HG03439 (cell line): ENCODE measurements at regions not wholly inside any gene's neighbourhood (a gene's known extent, or its start where the extent isn't known, plus 50 kb on each side); places are given as distances from the start of the nearest gene placed in this dataset.

Experiments
- ATAC-seq: cut with Tn5 transposase; IDR thresholded peaks from one replicate; pipeline ENCODE4 v1.9.1; 2021; ENCODE audit warnings: mild to moderate bottlenecking, moderate library complexity; ENCODE audit not compliant: unreplicated experiment

DNA sequence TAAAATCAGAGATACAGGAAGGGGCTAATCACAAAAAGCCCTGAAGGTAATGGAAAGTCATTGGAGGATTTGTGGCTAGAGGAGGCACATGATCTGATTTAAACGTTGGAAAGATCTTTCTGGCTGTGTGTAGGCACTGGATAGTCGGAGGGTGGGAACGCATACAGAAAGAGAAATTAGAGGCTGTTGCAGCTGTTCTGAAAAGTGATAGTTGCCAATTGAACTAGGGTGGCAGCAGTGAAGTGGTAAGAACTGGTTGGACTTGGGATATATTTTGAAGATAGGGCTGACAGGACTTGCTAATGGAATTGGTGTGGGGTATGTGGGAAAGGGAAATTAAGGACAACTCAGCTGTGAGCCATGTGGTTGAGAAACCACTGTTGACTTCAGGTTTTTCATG, 223.6 kb downstream of the OGFRL1 start:
- no peak for ATAC-seq

DNA sequence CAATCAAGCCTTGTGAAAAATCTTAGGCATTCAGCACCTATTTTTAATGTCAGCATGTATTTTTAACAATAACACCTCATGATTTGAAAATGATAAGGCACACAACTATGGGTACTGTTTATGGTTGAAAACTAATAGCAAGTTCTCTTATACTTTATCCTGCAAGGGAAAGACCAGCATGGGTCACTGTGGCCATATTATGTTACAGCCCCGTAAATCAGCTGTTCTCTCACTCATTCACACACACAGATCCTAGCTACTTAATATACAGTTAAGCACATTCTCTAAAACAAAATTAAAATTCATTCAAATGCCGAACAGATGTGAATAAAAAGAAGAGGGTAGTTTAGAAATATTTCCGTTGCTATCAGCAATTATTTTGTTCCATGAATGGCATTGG, 224.4 kb downstream of the OGFRL1 start:
- ATAC-seq: no peak

DNA sequence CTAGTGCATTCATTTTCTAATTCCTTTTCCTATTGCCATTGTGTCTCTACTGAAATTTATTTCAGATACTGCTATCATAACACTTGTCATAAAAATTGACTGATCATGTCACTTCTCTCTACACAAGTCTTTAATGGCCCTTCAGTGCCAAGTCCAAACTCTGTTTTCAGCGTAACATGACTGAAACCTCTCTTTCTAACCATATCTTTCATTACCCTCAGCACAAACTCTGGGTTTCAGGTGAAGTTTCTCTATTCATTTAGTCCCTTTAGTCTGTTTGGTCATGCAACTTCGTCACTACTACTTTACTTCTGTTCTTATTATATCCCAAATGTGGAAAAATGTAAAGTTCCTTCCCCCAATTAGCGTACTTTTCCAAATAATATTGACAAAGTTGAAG, 234.9 kb downstream of the OGFRL1 start:
- ATAC-seq: no peak

DNA sequence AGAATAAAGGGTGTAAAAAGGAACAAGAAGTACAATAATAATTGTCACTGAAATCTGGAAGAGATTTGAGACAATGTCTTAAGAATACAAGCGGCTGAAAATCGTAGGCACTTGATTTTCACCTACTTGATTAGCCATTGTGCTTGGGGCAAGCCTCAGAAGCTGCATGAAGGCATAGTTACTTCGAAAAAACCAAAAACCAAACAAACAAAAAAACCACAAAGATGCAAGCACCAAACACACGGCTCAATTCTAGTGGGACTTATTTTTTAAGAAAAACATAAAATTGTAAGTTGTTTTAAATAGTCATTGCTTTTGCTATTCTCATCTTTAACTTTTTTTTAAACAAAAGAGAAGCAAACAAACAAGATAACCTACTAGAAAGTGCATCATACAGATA, 235.6 kb downstream of the OGFRL1 start:
- no peak for ATAC-seq

DNA sequence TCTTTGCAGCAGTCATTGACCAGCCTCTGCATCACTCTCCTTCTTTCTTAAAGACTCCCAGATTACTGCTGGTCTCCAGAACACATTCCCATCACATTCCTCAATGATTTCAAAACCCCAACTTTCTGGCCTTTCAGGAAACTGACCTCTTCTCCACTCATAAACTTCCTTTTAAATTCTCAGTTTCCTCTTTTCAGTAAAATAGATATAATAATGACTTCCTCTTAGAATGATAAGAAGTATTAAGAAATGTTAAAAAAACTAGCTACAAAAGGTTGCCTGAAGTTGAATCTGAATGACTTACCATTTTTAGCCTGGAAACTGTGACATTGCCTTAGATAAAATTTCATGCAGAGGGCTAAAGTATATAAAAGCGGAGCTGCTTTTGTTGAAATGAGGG, 239.3 kb downstream of the OGFRL1 start:
- ATAC-seq: no peak

DNA sequence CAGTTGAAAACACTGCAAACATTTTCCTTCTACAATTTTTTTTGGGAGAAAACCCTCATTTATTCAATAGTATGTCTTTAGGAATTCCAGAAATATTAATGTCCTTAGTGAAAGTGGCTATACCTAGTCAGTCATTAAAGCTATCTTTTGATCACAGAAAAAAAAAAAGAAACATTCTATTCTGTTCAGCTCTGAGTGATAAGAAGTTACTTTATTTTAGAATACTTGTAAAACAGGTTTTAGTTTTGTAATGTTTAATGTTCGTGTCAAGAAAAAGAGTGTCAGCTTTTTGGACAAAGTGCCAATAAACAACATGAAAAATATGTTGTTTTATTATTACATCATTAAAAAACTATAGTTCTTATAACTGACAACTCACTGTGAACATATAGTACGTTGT, 240.4 kb downstream of the OGFRL1 start:
- ATAC-seq: no peak

DNA sequence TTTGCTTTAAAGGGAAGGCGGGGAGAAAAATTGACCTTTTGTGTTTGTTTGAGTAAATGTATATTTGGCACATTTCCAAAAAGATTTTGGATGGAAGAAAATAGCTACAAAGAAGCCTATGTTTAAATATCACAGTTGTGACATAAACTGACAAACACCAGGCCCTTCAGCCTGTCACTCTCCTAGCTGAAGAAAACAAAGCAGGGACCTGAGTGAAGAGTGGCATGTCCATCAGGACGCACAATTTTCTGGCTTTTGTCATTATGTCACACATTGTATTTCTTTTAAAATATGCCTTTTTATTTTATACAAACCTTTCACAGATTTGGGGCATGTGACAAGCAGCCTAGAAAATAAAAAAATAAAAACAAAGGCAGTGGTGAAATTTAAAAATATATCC, 241.2 kb downstream of the OGFRL1 start:
- no peak for ATAC-seq

DNA sequence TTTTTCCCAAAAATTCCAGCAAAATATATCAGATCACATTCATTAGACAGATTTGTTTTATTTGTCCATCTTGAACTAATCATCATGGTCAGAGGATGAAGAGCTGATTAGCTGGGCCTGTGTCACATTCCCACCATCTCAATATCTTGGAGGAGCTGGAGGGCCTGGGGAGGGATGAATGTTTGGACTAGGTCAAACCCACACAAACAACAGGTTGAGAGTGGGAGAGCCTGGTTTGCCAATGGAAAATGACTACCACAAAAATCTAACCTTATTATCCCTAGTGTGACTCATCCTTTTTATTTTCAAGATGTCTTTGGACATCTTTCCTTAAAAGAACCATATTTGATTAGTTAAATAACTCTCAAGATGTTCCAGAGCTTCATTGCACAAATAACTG, 242.4 kb downstream of the OGFRL1 start:
- ATAC-seq: no peak

DNA sequence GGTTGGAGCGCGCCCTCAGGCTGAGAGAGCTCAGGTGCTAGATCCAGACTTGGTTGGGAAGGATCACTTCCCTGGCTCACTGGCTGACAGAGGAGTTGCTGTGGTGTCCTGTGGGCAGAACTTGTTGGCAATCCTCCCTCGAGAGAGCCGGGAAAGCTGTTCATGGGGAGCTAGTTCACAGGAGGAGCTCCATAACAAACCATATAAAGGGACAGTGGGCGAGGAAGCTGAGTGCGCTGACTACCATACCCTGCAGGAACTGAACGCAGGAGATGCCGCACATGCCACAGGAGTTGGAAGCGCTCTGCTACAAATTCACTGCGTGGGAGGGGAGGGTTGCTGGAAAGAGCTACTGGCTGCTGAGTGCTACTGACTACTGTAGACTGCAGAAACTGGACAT, 243.2 kb downstream of the OGFRL1 start:
- ATAC-seq: no peak

DNA sequence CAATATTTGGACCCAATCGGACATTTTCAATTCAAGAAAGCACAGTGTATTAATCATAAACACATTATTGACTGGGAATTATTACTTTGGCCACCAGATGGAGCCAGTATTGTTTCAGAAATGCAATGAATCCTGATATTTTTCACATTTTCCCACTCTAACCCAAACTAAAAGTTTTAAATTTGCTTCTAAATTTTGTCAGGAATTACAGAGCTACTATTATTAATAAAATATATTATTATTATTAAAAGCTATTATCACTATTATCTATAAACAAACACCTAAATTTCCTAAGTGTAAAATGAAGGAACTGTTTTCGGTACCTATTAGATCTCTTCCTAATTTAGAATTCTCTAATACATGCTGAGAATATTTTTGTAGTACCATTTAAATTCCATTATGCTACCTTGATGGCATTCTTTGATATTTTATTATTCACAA, 245.3 kb downstream of the OGFRL1 start:
- ATAC-seq: no peak

DNA sequence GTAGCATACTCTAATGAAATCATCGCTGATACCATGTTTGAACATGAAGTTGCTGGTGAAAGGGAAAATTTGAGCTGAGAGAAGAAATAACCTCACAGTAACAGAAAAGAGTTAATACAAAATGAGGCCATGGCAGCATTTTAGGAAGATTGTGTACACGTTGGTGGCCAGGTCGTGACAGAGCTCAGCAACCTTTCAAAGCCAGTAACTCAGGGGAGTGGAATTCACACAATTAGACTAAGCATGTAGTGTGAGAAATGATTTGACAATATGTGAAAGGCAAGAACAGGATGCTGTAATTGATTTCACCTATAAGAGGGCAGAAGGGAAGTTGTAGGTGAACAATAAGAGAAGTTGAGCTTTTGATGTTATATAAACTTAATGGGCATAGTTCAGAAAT, 246.3 kb downstream of the OGFRL1 start:
- no peak for ATAC-seq

DNA sequence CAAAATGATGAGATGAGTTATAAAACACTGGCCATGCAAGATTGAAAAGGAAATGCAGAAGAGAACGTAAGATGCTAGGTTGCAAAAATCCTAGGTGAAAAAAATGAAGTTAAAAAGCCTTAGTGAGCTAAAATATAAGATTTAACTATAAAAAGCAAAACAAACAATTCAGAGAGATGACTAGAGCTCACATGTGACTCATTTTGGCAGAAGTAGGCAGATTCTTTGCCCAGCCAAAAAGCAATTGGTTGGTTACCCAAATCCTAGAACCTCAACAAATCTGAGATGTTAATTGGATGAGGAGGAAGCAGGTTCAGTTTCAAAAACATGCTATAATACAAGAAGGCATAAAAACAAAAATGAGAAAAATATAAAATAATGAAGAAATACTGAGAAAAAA, 249.1 kb downstream of the OGFRL1 start:
- ATAC-seq: no peak

DNA sequence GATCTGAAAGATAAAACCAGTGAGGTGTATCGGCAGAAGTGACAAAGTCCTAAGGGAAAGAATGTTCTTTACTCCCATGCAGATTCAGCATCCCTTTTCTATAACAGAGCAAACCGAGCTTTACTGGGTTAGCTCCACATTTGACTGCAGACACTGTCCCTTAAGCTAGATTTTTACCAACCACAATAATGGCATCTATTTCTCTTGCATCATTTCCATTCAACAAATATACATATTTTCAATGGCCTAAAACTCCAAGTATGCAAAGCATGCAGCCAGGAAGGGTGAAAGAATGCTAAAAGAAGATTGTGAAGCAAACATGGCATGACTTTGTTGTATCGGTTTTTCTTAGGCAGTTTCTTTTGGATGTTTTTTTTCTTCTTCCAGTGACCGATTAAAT, 255.4 kb downstream of the OGFRL1 start:
- no peak for ATAC-seq

DNA sequence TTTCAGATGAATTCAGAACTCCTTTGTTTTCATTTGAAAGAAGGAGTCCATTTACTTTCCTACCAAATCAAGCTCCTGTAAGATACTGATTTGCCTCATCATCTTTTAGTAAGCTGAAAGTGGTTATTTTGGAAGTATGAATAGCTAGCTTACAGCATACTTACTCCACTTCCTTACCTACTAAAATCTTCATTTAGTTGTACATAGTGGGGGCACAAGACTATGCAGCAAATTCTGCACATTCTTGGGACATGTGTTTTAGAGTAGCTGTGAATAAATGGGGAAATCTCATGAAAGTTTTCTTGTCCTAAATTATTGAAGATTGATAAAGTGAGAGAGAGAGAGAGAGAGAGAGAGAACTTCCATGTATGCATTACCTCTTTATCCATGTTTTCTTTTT, 256.3 kb downstream of the OGFRL1 start:
- no peak for ATAC-seq

DNA sequence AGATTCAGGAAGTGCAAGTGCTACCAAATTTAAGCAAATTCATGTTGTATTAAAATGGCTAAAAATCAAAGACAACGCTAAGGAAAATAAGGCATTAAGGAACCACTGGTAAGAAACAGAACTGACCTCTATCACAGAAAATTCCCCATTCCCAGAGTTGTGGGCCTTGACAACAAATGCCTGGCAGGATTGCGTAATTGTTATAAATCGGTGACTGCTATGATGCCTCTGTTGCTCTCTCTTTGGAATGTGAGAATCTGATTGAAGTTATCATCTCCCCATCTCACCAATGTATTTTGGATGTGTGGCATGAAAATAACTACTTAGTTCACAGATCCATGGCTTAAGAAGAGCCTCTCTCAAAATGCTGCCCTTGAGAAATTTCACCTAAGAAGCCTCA, 257.3 kb downstream of the OGFRL1 start:
- ATAC-seq: no peak

DNA sequence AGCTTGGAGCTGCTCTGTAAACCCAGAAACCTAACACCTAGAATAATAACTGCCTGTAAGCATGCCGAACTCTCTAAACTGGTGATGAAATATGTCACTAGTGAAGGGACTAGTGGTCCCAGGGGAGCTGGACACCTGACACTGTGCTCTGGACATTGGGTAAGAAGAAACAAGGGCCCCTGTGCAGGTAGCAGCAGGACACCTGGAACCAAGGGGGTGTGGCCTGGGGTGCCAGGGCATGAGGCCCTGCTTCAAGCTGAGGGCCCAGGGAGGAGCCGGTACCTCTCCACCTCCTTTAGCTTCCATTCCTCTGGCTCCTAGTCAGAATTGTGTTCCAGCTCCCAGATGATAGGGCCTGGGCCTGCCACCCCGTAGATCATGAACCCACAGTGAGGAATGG, 263.2 kb downstream of the OGFRL1 start:
- ATAC-seq: no peak

DNA sequence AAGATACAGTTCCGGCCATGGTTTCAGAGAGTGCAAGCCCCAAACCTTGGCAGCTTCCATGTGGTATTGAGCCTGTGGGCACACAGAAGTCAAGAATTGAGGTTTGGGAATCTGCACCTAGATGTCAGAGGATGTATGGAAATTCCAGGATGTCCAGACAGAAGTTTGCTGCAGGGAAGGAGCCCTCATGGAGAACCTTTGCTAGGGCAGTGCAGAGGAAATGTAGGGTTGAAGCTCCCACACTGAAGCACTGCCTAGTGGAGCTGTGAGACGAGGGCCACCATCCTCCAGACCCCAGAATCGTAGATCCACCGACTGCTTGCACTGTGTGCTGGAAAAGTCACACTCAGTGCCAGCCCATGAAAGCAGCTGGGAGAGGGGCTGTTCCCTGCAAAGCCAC, 267.5 kb downstream of the OGFRL1 start:
- no peak for ATAC-seq

DNA sequence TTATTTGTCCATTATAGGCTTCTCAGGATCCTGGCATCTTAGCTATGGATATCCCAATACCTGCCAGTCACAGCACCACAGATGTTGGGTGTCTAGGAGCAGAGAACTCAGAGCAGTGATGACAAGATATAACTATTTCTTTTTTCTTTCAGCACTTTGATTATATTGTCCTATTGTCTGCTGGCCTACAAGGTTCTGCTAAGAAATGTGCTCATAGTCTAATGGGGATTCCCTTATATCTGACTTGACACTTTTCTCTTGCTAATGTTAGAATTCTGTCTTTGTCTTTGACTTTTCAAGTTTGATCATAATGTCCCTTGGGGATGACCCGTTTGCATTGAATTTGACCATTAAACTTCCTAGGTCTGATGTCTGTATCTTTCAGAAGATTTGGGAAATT, 270.4 kb downstream of the OGFRL1 start:
- no peak for ATAC-seq

DNA sequence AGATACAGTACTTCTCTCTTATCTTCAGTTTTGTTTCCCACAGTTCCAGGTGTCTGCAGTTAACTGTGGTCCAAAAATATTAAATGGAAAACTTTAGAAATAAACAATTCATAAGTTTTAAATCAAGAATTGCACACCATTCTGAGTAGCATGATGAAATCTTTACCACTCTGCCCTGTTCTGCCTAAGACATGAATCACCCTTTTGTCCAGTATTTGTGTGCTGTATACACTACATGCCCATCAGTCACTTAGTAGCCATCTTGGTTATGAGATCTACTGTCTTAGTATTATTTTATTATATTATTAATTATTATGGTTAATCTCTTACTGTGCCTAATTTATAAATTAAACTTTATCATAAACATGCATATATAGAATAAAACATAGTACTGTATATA, 279.0 kb downstream of the OGFRL1 start:
- ATAC-seq: no peak

DNA sequence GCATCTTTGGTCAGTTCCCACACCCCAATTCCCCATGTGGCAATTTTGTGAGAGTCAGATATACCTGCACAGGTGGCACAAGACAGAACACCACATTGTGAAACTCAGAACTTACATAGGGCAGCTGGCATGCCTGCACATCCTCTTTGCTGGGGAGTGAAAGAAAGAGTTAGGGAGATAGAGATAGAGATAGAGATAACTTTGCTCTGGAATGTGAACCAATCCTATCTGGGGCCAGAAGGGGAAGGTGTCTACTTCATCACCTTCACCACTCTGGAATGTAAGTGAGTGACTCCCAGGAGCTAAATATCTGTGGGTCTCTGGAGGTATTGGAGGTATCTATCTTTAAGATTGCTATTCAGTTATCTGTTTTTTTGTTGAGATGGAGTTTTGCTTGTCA, 289.2 kb downstream of the OGFRL1 start:
- no peak for ATAC-seq

DNA sequence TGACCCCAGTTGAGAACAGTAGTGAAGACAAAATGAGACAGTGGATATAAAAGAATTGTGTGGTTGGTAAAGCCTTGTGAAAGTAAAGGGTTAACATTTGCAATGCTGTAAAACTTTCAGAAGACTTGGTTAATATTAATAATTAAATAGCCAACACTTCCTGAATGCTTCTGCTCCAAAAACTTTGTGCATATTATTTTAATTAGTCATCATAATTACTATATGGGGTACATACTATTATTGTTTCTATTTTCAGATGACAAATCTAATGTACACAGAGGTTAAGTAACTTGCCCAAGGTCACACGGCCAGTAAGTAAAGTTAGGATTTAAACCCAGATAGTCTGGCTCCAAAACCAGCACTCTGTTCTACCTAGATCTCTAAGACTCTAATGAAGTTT, 291.3 kb downstream of the OGFRL1 start:
- no peak for ATAC-seq

DNA sequence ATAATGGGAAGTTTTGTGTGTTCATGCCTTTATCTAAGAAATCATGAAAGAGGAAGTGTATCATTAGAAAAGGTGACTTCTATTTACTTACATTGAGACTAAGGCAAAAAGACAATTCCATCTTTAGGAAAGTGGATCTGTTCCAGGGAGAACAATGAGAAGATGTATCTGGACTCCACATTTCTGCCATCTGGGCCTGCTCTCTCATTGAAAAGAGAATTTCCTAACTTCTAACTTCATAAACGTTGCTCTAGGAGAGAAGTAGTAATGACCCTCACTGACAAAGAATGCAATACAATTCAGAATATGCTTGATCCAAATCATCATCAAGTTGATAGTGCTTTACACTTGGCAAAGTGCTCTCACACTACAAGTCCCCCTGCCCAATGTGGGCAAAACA, 294.2 kb downstream of the OGFRL1 start:
- ATAC-seq: no peak

DNA sequence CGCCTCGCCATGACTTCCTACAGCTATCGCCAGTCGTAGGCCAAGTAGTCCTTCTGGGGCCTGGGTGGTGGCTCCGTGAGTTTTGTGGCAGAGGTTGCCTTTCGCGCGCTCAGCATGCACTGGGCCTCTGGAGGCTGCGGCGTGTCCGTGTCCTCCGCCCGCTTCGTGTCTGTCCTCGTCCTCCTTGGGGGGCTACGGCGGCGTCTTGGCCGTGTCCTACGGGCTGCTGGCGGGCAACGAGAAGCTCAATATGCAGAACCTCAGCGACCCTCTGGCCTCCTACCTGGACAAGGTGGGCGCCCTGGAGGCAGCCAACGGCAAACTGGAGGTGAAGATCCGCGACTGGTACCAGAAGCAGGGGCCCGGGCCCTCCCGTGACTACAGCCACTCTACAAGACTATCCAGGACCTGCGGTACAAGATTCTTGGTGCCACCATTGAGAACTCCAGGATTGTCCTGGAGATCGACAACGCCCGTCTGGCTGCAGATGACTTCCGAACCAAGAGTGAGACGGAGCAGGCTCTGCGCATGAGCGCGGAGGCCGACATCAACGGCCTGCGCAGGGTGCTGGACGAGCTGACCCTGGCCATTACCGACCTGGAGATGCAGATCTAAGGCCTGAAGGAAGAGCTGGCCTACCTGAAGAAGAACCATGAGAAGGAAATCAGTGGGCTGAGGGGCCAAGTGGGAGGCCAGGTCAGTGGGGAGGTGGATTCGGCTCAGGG, 296.3 kb downstream of the OGFRL1 start:
- no peak for ATAC-seq
